ENCODE measurements at regions not wholly inside any gene's neighbourhood (a gene's known extent, or its start where the extent isn't known, plus 50 kb on each side); places are given as distances from the start of the nearest gene placed in this dataset.

DNA sequence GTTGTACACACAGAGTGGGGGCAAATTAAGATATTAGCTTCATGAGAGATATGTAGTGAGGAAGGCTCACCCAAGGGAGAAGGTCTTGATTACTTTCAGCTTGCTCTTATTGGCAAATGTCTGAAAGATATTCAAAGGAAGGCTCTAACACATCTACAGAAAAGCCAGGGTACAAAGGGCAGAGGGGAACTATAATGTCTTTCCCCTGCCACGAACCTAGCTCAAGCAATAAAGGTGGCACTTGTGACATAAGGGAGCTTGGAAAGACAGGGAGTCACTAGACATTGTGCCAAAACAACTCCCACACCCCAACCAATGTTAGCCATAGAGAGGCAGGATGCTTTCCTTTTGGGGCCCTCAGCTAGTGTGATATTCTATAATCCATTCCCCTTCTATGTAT is 52.2 kb upstream of the SOX9 start:
- ATAC-seq = no peak
- no peaks in the 10 kb centered on the region for H3K4me1 Mint-ChIP-seq
- CTCF ChIA-PET = interaction anchor here (0.5 to 0.8 kb wide), 2 partner anchors 9 to 22 kb away, joined by 3 read pairs; no protein-coding TSS in a partner anchor
- POLR2A ChIA-PET = no interaction called here
- H3K27me3 Mint-ChIP-seq = peaks cover 1% of the 10 kb centered on the region
- H3K27ac Mint-ChIP-seq = no peak overlapping the region
- intact Hi-C loops (cut with DNase I, micrococcal nuclease) = no loop called here
- no peak for DNase-seq
- no peak overlapping the region for H3K4me3 Mint-ChIP-seq
- H3K36me3 Mint-ChIP-seq (ENCODE audit: low read depth) = no peaks in the 10 kb centered on the region
- H3K9me3 Mint-ChIP-seq (ENCODE audit: low read depth) = no peaks in the 10 kb centered on the region

DNA sequence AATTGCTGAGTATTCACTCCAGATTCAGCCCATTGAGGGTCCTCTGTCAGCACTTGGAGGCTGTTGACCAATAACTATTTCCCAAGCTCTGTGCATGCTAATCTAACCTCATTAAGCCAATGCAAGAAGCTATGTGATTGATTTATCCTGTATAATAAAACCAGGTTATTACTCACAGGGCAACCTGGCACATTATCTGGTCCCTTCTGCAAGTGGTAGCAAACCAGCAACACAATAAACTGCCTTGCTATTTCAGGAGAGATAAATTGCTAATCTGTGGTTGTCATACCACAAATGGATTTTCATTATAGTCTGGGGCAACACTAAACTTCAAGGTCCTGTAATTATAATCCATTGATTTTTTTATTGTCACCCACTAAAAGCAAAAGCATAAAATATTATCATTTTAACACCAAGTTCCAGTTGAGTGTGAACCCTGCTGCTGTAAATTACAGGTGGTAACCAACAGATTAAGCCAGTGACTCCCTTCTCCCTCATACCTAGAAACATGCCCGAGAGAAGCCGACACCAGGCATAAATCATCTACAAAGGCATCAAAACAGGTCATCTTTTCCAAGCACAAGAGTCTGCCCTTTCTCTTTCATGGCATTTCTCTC is 51.1 kb upstream of the SOX9 start:
- intact Hi-C loops (cut with DNase I, micrococcal nuclease) = loop anchor here in 1 of 2 experiments (5.0 kb wide), 1 partner anchor 308 kb away; no protein-coding TSS in a partner anchor
- POLR2A ChIA-PET = no interaction called here
- DNase-seq (no peak), ATAC-seq (no peak)
- Mint-ChIP-seq H3K27me3 (peaks cover 1% of the 10 kb centered on the region), H3K4me3 (no peak overlapping the region), H3K27ac (no peak overlapping the region), H3K4me1 (no peaks in the 10 kb centered on the region), H3K36me3 (ENCODE audit: low read depth) (no peaks in the 10 kb centered on the region), H3K9me3 (ENCODE audit: low read depth) (no peaks in the 10 kb centered on the region)
- CTCF ChIA-PET = no interaction called here
